ENCODE measurements at regions not wholly inside any gene's neighbourhood (a gene's known extent, or its start where the extent isn't known, plus 50 kb on each side); places are given as distances from the start of the nearest gene placed in this dataset.

DNA sequence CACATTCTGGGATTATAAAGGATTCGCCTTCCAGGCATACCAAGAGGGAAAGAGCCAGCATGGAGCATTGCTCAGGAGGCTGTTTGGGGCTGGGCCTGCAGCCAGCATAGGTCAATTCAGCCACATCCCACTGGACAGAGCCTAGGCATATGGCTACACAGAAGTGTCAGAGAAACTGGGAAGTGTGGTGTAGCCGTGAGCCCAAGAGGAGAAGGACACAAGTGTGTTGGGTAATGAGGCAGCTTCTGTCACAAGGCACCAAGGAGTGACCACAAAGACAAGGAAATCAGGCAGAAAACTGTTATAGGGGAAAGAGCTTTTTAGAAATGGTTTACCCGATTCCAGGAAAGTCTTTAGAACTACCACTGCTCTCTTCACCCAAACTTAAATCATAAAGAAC lies 178.6 kb upstream of the TBL1X start:
- Histone ChIP-seq H3K4me3 (no peak overlapping the region), H3K36me3 (no peaks in the 10 kb centered on the region), H3K4me2 (no peak overlapping the region), H3K9ac (no peak overlapping the region), H2AFZ (replicated peaks) (no peak overlapping the region), H3K9me3 (ENCODE audit: low read depth) (no peaks in the 10 kb centered on the region), H3K27me3 (no peaks in the 10 kb centered on the region), H4K20me1 (ENCODE audit: low read depth) (no peaks in the 10 kb centered on the region), H3F3A (ENCODE audit: low read depth) (no peaks in the 10 kb centered on the region), H3K27ac (no peak overlapping the region), H3K79me2 (ENCODE audit: low read depth) (no peaks in the 10 kb centered on the region), H3K4me1 (no peaks in the 10 kb centered on the region)
- Mint-ChIP-seq H3K27ac (peak overlapping the region; percentile 60), H3K27me3 (ENCODE audit: insufficient read depth, low read depth) (peaks cover 7% of the 10 kb centered on the region), H3K9me3 (peaks cover 3% of the 10 kb centered on the region), H3K4me1 (peaks cover 24% of the 10 kb centered on the region), H3K4me3 (no peak overlapping the region), H3K36me3 (no peaks in the 10 kb centered on the region)
- no peak for DNase-seq (ENCODE audit: low spot score)
- TF ChIP-seq EZH2 (IDR thresholded peaks at IDR 0.05) (no peak), EZH2phosphoT487 (IDR thresholded peaks at IDR 0.05) (no peak), CTCF (IDR thresholded peaks at IDR 0.05) (no peak)

GRCh38 chrX:9291629-9292028 lies 173.2 kb upstream of the TBL1X start:
- Mint-ChIP-seq H3K4me1 (peaks cover 56% of the 10 kb centered on the region), H3K4me3 (peak overlapping the region; percentile 65), H3K27me3 (ENCODE audit: insufficient read depth, low read depth) (peaks cover 17% of the 10 kb centered on the region), H3K36me3 (no peaks in the 10 kb centered on the region), H3K27ac (no peak overlapping the region), H3K9me3 (no peaks in the 10 kb centered on the region)
- peak overlapping the region; percentile 57 for H3K4me2 ChIP-seq
- no peak overlapping the region for H3K27ac ChIP-seq
- H4K20me1 ChIP-seq (ENCODE audit: low read depth), result no peaks in the 10 kb centered on the region
- no peak overlapping the region for H2AFZ ChIP-seq (replicated peaks)
- TF ChIP-seq EZH2phosphoT487 (IDR thresholded peaks at IDR 0.05), result no peak
- no peak for TF ChIP-seq EZH2 (IDR thresholded peaks at IDR 0.05)
- no peak for TF ChIP-seq CTCF (IDR thresholded peaks at IDR 0.05)
- peak; percentile 77 for DNase-seq (ENCODE audit: low spot score)
- H3K9ac ChIP-seq, result no peak overlapping the region
- H3K9me3 ChIP-seq (ENCODE audit: low read depth), result no peaks in the 10 kb centered on the region
- no peaks in the 10 kb centered on the region for H3K36me3 ChIP-seq
- no peaks in the 10 kb centered on the region for H3K4me1 ChIP-seq
- H3K79me2 ChIP-seq (ENCODE audit: low read depth), result no peaks in the 10 kb centered on the region
- no peak overlapping the region for H3K4me3 ChIP-seq
- peaks cover 41% of the 10 kb centered on the region for H3K27me3 ChIP-seq
- H3F3A ChIP-seq (ENCODE audit: low read depth), result peaks cover 18% of the 10 kb centered on the region

- H3K27me3 Mint-ChIP-seq (ENCODE audit: insufficient read depth, low read depth), result peaks cover 17% of the 10 kb centered on the region
- Histone ChIP-seq H3K4me1 (no peaks in the 10 kb centered on the region), H3F3A (ENCODE audit: low read depth) (peaks cover 18% of the 10 kb centered on the region), H3K36me3 (no peaks in the 10 kb centered on the region), H4K20me1 (ENCODE audit: low read depth) (no peaks in the 10 kb centered on the region), H2AFZ (replicated peaks) (no peak overlapping the region), H3K4me3 (peak overlapping the region; percentile 12), H3K27me3 (peaks cover 41% of the 10 kb centered on the region), H3K9ac (no peak overlapping the region), H3K4me2 (peak overlapping the region; percentile 33), H3K79me2 (ENCODE audit: low read depth) (no peaks in the 10 kb centered on the region), H3K9me3 (ENCODE audit: low read depth) (no peaks in the 10 kb centered on the region), H3K27ac (no peak overlapping the region)
- H3K36me3 Mint-ChIP-seq, result no peaks in the 10 kb centered on the region
- H3K27ac Mint-ChIP-seq, result no peak overlapping the region
- peak; percentile 60 for DNase-seq (ENCODE audit: low spot score)
- H3K4me1 Mint-ChIP-seq, result peaks cover 56% of the 10 kb centered on the region
- H3K4me3 Mint-ChIP-seq, result peak overlapping the region; percentile 75
- TF ChIP-seq EZH2phosphoT487 (IDR thresholded peaks at IDR 0.05), result no peak
- no peak for TF ChIP-seq EZH2 (IDR thresholded peaks at IDR 0.05)
- no peak for TF ChIP-seq CTCF (IDR thresholded peaks at IDR 0.05)
- H3K9me3 Mint-ChIP-seq, result no peaks in the 10 kb centered on the region
These were observed 171.8 kb upstream of the TBL1X start for GRCh38 chrX:9293051-9293496.

All from neural progenitor cell (in vitro differentiated cells).